Stimulated activated effector memory CD8-positive, alpha-beta T cell treated with anti-CD3 and anti-CD28 coated beads, Interleukin-12 subunit alpha, Interleukin-12 subunit beta, amount 100 ng/mL, for 72 hours (primary cell): ENCODE measurements at regions not wholly inside any gene's neighbourhood (a gene's known extent, or its start where the extent isn't known, plus 50 kb on each side); places are given as distances from the start of the nearest gene placed in this dataset.

Source experiments
- ATAC-seq: fragments of 150-1000 bp; cut with Tn5 transposase; 2 replicates; pipeline ENCODE4 v1.10.0; 2021
- DNase-seq, 2 donors: peaks; one replicate each; pipeline ENCODE4 v3.0.0; 2021 to 2022; ENCODE audit warnings: low spot score in 2 of 2
- H3K27ac Mint-ChIP-seq: one replicate; pipeline ENCODE4 v1.8.0; 2022; ENCODE audit warnings: mild to moderate bottlenecking, mixed read lengths
- H3K36me3 Mint-ChIP-seq: one replicate; pipeline ENCODE4 v1.8.0; 2022; ENCODE audit warnings: mild to moderate bottlenecking, mixed read lengths
- H3K4me1 Mint-ChIP-seq: one replicate; pipeline ENCODE4 v1.8.0; 2022; ENCODE audit warnings: mixed read lengths
- H3K4me3 Mint-ChIP-seq: one replicate; pipeline ENCODE4 v1.8.0; 2022; ENCODE audit warnings: mild to moderate bottlenecking, mixed read lengths
- H3K9me3 Mint-ChIP-seq: one replicate; pipeline ENCODE4 v1.8.0; 2022; ENCODE audit warnings: mixed read lengths

DNA sequence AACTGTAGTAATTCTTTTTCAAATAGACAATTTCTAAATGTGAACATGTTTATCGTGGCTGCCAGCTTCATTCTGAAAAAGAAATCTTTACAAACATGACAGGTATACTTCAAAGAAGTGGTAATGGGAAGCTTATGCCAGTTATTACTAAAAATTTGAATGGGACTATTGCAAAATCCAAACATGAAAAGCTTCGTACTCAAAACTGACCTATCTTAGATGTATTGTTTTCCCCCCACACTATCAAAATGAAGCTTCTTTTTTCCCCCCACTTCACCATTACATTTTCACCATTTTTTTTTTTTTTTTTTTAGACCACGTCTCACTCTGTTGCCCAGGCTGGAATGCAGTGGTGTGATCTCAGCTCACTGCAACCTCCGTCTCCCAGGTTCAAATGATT is 50.4 kb upstream of the SERTAD2 start:
- H3K27ac Mint-ChIP-seq = no peak overlapping the region
- no peak for DNase-seq
- H3K9me3 Mint-ChIP-seq = no peaks in the 10 kb centered on the region
- no peak overlapping the region for H3K4me3 Mint-ChIP-seq
- H3K4me1 Mint-ChIP-seq = peaks cover 29% of the 10 kb centered on the region
- ATAC-seq = no peak
- H3K36me3 Mint-ChIP-seq = peaks cover 15% of the 10 kb centered on the region

DNA sequence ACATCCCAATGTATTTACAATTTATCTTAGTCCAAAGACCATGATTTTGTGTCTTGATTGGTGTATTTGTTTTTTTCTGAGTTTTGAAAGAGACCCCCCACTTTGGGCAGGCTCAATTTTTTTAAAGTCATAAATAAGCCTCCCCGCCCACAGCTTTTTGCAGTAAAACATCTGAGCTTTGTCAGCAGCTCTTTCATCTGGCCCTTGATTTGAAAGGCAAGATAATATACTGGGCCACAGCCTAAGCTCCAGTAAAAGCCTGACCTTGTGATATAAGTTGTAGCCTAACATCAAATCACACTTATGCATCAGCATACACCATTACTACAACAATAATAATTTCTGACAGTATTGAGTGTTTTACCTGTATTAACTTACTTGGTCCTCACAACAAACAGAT is 51.3 kb upstream of the SERTAD2 start:
- Mint-ChIP-seq H3K9me3 (no peaks in the 10 kb centered on the region), H3K4me3 (no peak overlapping the region), H3K4me1 (peaks cover 20% of the 10 kb centered on the region), H3K36me3 (peaks cover 7% of the 10 kb centered on the region), H3K27ac (no peak overlapping the region)
- ATAC-seq (no peak), DNase-seq (no peak)

DNA sequence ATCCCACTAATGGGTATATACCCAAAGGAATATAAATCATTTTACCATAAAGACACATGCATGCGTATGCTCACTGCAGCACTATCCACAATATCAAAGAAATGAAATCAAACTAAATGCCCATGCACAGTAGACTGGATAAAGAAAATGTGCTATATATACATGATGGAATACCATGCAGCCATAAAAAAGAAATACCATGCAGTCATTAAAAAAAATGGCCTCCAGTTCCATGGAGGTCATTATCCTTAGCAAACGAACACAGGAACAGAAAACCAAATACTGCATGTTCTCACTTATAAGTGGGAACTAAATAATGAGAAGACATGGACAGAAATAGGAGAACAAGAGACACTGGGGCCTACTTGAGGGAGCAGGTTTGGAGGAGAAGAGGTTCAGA is 53.6 kb upstream of the SERTAD2 start:
- H3K4me3 Mint-ChIP-seq = no peak overlapping the region
- peaks cover 12% of the 10 kb centered on the region for H3K4me1 Mint-ChIP-seq
- DNase-seq (no peak), ATAC-seq (no peak)
- H3K36me3 Mint-ChIP-seq = no peaks in the 10 kb centered on the region
- H3K27ac Mint-ChIP-seq = no peak overlapping the region
- H3K9me3 Mint-ChIP-seq = no peaks in the 10 kb centered on the region

DNA sequence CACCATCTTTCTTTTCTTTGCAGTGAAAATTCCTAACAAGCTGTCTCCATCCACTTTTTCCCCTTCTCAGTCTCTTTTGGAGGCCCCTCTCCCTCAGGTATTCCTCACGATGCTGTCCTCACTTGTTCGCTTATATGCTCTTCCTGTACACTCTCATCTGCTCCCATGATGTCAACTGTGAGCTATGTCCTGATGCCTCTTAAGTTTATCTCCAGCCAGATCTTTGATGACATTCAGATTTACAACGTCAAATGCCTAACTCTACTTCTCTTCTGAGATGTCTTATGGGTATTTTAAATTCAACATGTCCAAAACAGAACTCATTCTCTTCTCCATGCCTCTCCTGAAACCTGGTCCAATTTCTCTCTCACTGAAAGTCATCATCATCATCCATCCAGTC is 55.1 kb upstream of the SERTAD2 start:
- DNase-seq (no peak), ATAC-seq (no peak)
- Mint-ChIP-seq H3K4me1 (peaks cover 12% of the 10 kb centered on the region), H3K4me3 (no peak overlapping the region), H3K9me3 (no peaks in the 10 kb centered on the region), H3K36me3 (no peaks in the 10 kb centered on the region), H3K27ac (no peak overlapping the region)

DNA sequence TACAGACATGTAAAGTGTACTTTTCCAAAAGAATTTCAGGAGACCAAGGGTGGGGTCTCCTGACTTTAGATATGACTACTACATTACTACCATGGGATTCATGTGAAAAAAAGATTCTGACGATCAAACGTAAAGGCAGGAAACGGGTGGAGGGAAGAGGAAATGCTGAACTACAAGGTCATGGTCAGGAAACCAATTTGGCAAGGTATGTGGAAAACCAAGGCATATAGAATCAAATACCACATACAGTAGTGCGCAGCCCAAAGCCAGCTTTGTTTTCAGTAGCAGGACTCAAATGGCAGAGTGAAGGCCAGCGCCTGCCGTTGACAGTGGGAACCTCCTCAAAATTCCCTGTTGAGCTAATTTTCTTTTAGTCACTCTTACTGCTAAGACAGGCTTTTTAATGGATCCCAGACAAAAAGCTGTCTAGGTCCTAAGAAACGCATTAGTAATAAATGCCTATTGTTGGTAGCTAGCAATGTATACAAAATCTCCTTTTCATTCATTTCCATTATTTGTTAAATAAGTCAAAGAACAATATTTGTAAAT is 57.6 kb upstream of the SERTAD2 start:
- no peak for ATAC-seq
- no peaks in the 10 kb centered on the region for H3K9me3 Mint-ChIP-seq
- H3K36me3 Mint-ChIP-seq = no peaks in the 10 kb centered on the region
- no peak for DNase-seq
- no peak overlapping the region for H3K4me3 Mint-ChIP-seq
- H3K4me1 Mint-ChIP-seq = peaks cover 11% of the 10 kb centered on the region
- no peak overlapping the region for H3K27ac Mint-ChIP-seq

DNA sequence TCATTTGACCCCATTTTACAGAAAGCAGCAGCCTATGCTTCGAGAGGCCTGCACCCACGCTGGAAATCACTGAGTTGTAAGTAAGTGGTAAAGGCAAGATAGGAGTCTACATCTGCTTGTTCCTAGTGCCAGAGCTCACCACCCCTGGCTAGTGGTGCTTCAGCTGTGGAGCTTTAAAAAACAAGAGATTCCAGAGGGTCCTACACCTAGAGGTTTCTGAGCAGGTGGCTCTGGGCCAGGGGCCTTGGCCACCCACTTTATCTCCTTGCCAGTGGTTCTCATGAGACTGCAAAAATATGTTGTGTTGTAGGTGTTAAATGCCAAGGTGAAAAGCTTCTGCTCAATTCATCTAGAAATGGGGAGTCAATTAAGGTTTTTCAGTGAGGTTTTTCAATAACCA is 60.0 kb upstream of the SERTAD2 start:
- Mint-ChIP-seq H3K4me1 (peaks cover 6% of the 10 kb centered on the region), H3K9me3 (no peaks in the 10 kb centered on the region), H3K36me3 (no peaks in the 10 kb centered on the region), H3K27ac (no peak overlapping the region), H3K4me3 (no peak overlapping the region)
- ATAC-seq (no peak), DNase-seq (no peak)

DNA sequence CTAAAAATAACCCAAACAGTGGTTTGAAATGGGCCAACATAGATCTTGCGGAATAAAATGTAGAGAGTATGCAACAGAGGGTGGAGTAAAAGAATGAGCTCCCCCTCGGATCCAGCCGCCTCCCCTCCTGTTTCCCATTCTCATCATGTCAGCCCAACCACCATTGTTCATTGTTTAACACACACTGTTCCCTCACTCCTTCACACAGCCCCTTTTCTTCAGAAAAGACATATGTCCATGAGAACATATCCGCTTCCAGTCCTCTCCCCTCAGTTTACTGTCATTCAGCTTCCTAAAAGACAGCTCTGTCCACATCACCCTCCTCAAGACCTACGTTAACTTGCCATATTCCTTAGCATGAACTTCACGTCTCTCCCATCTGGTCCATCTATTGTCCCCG is 62.9 kb upstream of the SERTAD2 start:
- DNase-seq (no peak), ATAC-seq (no peak)
- Mint-ChIP-seq H3K27ac (no peak overlapping the region), H3K4me3 (no peak overlapping the region), H3K36me3 (no peaks in the 10 kb centered on the region), H3K4me1 (no peaks in the 10 kb centered on the region), H3K9me3 (no peaks in the 10 kb centered on the region)

DNA sequence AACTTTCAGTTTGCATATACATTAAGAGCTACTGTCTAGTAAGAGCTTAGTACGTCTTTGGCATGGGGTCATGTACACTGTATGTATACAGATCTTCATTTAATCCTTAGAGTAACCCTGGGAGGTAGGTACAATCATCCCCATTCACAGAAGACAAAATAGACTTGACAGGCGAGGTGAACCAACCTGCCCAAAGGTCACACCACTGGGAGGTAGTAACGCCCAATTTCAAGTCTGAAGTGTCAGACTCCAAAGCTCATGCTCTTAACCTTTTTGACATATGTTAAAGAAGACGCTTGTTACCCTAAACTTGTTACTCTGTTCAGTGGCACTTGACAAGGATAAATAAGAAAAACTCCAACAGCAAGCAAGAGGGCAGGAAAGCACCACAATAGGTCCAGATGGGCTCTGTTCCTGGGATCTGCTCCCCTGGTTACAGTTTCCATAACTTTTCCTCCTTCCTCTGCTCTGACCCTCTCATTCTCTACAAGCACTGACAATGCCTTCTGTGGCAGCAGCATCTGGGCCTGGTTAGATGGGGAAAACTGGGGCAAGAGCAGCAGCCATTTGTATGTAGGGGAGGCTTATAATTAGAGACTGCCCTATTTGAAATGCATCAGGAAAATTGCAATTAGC is 64.7 kb upstream of the SERTAD2 start:
- ATAC-seq (no peak), DNase-seq (no peak)
- Mint-ChIP-seq H3K36me3 (no peaks in the 10 kb centered on the region), H3K9me3 (no peaks in the 10 kb centered on the region), H3K4me3 (no peak overlapping the region), H3K27ac (peak overlapping the region; percentile 35), H3K4me1 (no peaks in the 10 kb centered on the region)

DNA sequence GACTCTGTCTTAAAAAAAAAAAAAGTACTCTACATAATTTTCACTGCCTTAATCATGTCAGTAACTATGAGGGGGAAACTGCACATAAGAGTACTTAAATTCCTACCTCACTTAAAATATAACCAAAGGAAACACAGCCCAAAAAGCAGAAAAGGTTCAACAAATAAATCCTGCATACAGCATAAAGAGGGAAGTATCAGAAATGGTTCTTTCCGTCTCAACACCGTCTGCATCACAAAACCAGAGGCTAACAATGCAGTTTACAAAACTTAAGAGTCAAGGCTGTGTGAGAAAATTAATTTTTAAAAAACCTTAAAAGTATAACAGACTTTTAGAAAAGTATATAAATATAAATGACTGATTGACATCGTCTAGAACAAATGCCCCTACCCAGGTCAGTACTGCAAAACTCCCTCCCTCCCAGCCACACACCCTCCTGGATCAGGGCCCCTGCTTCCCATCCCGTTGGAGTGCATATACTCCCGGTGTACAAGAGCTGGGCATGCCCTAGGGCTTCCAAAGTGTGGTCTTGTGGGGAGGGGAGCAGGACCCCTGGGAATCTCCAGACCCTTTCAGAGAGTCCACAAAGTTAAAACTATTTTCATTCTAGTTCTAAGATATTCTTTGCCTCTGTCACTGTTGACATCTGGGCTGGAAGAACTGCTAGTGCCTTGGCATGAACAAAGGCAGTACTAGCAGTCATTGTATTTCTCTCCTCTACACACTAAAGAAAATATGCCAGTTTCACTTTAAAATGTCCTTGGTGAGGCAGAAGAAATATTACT is 67.0 kb upstream of the SERTAD2 start:
- ATAC-seq = no peak
- Mint-ChIP-seq H3K36me3 (no peaks in the 10 kb centered on the region), H3K4me3 (no peak overlapping the region), H3K4me1 (no peaks in the 10 kb centered on the region), H3K9me3 (no peaks in the 10 kb centered on the region), H3K27ac (no peak overlapping the region)
- no peak for DNase-seq

DNA sequence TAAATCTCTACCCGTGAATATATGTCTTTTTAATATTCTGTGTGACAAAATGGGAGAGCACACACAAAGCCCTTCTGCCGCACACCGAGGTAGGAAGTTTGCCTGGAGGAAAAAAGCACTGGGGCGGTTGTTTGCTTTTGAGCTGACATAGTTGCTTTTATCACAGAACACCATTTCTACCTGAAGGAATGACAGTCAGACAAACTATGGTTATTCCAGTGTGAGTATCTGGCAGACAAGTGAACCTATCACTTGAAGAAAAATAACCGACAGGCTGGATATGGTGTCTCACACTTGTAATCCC is 67.6 kb upstream of the SERTAD2 start:
- ATAC-seq = no peak
- peaks cover 3% of the 10 kb centered on the region for H3K4me1 Mint-ChIP-seq
- H3K36me3 Mint-ChIP-seq = no peaks in the 10 kb centered on the region
- no peaks in the 10 kb centered on the region for H3K9me3 Mint-ChIP-seq
- H3K4me3 Mint-ChIP-seq = no peak overlapping the region
- no peak overlapping the region for H3K27ac Mint-ChIP-seq
- DNase-seq = no peak

DNA sequence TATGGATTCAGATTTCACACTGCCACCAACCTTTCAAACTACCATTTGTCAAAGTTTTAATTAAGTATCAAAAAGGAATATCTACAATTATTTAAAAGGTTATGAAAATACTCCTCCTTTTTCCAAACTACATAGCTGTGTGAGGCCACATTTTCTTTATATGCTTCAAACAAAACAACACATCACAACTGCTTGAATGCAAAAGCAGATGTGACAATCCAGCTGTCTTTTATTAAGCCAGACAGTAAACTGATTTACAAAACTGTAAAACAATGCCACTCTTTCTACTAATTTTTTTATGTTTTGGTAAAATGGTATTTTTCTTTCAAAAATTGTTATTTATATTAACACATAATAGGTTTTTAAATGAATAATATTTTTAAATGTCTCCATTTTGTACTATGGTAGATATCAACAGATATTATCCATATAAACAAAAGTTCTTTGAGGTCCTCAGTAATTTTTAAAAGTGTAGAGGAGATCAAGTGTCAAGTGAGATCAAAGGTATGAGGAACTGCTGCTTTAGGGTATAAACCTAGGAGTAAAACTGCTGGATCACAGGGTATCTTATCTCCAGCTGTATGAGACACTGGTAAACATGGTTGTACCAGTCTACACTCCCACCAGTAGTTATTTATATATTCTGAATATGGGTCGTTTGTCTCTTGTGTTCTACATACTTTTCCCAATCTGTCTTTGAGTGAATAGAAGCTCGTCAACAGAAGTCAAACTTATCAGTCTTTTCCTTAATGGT is 68.8 kb upstream of the SERTAD2 start:
- no peak for DNase-seq
- Mint-ChIP-seq H3K4me3 (no peak overlapping the region), H3K27ac (no peak overlapping the region), H3K36me3 (no peaks in the 10 kb centered on the region), H3K9me3 (no peaks in the 10 kb centered on the region), H3K4me1 (peaks cover 15% of the 10 kb centered on the region)
- ATAC-seq = no peak

DNA sequence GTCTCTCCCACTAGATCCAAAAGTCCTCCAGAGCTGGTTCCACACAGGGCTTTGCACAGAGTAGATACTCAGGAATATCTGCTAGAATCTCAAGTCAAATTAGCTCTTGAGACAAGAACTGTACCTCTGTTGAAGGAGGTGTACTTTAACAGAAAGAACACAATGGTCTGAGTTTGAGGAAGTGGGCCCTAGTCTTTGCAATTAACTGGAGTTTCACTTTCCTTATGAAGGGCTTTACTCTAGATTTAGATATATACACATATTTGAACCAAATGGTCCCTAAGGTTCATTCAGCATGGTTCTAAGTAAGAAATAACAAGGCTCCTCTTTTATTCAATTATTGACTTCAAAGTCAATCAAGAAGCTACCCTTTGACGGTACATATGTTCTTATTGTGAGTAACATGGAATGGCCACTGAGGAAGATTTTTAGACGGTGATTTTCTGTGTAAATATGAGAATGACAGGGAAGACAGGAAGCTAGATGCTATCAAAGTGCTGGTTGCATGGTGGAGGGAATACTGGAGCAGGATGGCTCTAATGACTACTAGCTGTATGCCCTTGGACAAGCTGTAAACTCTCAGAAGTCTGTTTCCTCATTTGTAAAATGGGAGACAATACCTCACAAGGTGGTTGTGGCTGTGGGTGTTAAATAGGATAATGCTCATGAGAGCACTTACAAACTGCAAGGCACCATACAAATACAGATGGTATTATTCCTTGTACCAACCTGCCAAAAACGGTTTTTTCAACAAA is 73.5 kb upstream of the SERTAD2 start:
- DNase-seq (no peak), ATAC-seq (peak; percentile 90)
- H3K9me3 Mint-ChIP-seq = no peaks in the 10 kb centered on the region
- H3K36me3 Mint-ChIP-seq = no peaks in the 10 kb centered on the region
- H3K4me1 Mint-ChIP-seq = peaks cover 44% of the 10 kb centered on the region
- peak overlapping the region; percentile 77 for H3K27ac Mint-ChIP-seq
- peak overlapping the region; percentile 61 for H3K4me3 Mint-ChIP-seq

DNA sequence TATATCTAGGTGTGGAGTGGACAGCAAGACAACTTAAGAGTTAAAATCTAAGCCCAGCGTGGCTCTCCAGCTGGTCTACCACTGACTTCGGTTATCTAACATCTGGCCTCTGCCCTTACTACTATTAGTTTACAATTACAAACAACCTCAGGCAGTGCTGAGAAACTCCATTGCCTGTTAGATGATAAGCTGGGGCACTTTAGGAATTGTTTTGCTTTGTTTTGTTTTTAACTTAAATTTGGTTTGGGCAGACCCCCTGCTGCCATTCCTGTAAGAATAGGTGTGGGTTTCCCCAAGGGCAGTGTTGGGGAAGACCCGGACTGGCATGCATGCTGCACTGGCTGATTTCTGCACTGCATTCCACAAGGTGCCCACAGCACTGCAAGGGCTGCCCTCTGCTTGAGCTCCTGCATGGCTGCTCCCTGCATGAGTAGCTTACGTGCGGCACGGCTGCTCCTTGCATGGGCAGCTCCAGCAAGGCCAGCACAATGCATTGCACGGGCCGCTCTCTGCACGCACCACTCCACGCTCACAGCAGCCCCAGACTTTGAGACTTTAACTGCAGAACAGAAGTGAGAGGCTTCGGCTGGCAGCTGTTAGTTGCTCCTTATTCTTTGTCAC is 74.2 kb upstream of the SERTAD2 start:
- H3K36me3 Mint-ChIP-seq = no peaks in the 10 kb centered on the region
- peak overlapping the region; percentile 61 for H3K4me3 Mint-ChIP-seq
- peak overlapping the region; percentile 77 for H3K27ac Mint-ChIP-seq
- peaks cover 44% of the 10 kb centered on the region for H3K4me1 Mint-ChIP-seq
- H3K9me3 Mint-ChIP-seq = no peaks in the 10 kb centered on the region
- DNase-seq = no peak
- no peak for ATAC-seq

DNA sequence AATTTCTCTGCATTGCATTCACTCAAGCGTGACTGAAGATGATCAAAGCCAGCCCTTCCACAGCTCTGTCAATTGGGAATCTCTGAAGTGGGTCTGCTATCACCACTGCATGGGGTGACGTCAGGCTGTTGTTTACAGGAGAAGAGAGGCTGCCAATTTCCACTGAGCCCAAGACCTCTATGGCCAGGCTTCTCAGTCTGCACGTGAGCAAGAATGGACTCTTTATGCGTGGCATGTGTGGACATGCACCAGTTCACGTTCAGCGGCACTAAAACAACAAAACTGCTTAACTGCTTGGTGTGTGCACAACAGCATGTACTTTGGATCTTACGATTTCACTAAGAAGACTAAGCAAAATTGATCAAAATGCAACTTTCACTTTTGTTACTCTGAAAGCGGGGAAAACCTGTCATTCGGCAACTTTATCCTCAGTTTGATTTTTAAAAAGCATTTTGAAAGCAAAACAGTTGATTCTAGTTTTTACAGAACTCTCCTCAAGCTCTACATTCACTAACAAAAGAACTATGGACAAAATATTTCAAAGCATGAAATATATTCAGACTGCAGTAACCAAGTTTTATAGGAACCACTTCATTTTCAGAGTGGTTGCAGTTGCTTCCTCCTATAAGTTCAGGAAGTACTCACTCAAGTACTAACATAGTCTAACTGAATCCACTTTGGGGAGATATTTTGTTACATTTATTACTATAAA is 77.0 kb upstream of the SERTAD2 start:
- Mint-ChIP-seq H3K36me3 (no peaks in the 10 kb centered on the region), H3K4me3 (peak overlapping the region; percentile 72), H3K27ac (peak overlapping the region; percentile 86), H3K9me3 (no peaks in the 10 kb centered on the region), H3K4me1 (peaks cover 44% of the 10 kb centered on the region)
- DNase-seq = no peak
- peak; percentile 72 for ATAC-seq
